GM21360 (cell line): ENCODE measurements at regions not wholly inside any gene's neighbourhood (a gene's known extent, or its start where the extent isn't known, plus 50 kb on each side); places are given as distances from the start of the nearest gene placed in this dataset.

Source experiments
- ATAC-seq: cut with Tn5 transposase; IDR thresholded peaks from one replicate; pipeline ENCODE4 v1.9.1; 2021; ENCODE audit warnings: mild to moderate bottlenecking, moderate library complexity; ENCODE audit not compliant: unreplicated experiment

GRCh38 chr6:14915888-14916832 lies 329.7 kb upstream of the JARID2 start:
- ATAC-seq: no peak

- ATAC-seq: no peak
These were observed 328.6 kb upstream of the JARID2 start for GRCh38 chr6:14917109-14917910.

- no peak for ATAC-seq
These were observed 327.5 kb upstream of the JARID2 start for GRCh38 chr6:14918200-14918907.

- no peak for ATAC-seq
These were observed 326.7 kb upstream of the JARID2 start for GRCh38 chr6:14919038-14919670.

- no peak for ATAC-seq
These were observed 325.6 kb upstream of the JARID2 start for GRCh38 chr6:14920276-14920675.

GRCh38 chr6:14921170-14921569 lies 324.7 kb upstream of the JARID2 start:
- no peak for ATAC-seq

GRCh38 chr6:14921878-14922671 lies 323.8 kb upstream of the JARID2 start:
- no peak for ATAC-seq

- no peak for ATAC-seq
These were observed 323.0 kb upstream of the JARID2 start for GRCh38 chr6:14922706-14923460.

GRCh38 chr6:14924126-14925024 lies 321.5 kb upstream of the JARID2 start:
- no peak for ATAC-seq

GRCh38 chr6:14925025-14925698 lies 320.7 kb upstream of the JARID2 start:
- no peak for ATAC-seq

- no peak for ATAC-seq
These were observed 320.2 kb upstream of the JARID2 start for GRCh38 chr6:14925699-14926026.

GRCh38 chr6:14927398-14927797 lies 318.5 kb upstream of the JARID2 start:
- ATAC-seq: no peak

- no peak for ATAC-seq
These were observed 316.6 kb upstream of the JARID2 start for GRCh38 chr6:14929291-14929690.

GRCh38 chr6:14930366-14930989 lies 315.4 kb upstream of the JARID2 start:
- ATAC-seq: no peak

GRCh38 chr6:14932485-14933182 lies 313.2 kb upstream of the JARID2 start:
- no peak for ATAC-seq

GRCh38 chr6:14933183-14933544 lies 312.7 kb upstream of the JARID2 start:
- no peak for ATAC-seq

GRCh38 chr6:14934013-14934412 lies 311.9 kb upstream of the JARID2 start:
- no peak for ATAC-seq
